HG02610 (cell line): ENCODE measurements at regions not wholly inside any gene's neighbourhood (a gene's known extent, or its start where the extent isn't known, plus 50 kb on each side); places are given as distances from the start of the nearest gene placed in this dataset.
"Not testable (repeated sequence)": the region's sequence is repeated elsewhere in the genome, so short reads cannot be mapped to it uniquely, and the experiment has no call there.

Experiments used
- ATAC-seq: cut with Tn5 transposase; IDR thresholded peaks from one replicate; pipeline ENCODE4 v1.9.1; 2021; ENCODE audit warnings: mild to moderate bottlenecking, moderate library complexity; ENCODE audit not compliant: unreplicated experiment

- no peak for ATAC-seq
Observed at GRCh38 chr12:67484791-67485480, 163.6 kb upstream of the DYRK2 start.

GRCh38 chr12:67486671-67487070 is 161.9 kb upstream of the DYRK2 start:
- no peak for ATAC-seq

- ATAC-seq, result not testable (repeated sequence)
Observed at GRCh38 chr12:67488349-67488748, 160.2 kb upstream of the DYRK2 start.

GRCh38 chr12:67489007-67489406 is 159.5 kb upstream of the DYRK2 start:
- no peak for ATAC-seq

- ATAC-seq, result no peak
Observed at GRCh38 chr12:67496581-67496980, 152.0 kb upstream of the DYRK2 start.

- no peak for ATAC-seq
Observed at GRCh38 chr12:67498991-67499390, 149.6 kb upstream of the DYRK2 start.

- no peak for ATAC-seq
Observed at GRCh38 chr12:67501362-67501761, 147.2 kb upstream of the DYRK2 start.

- ATAC-seq, result no peak
Observed at GRCh38 chr12:67504026-67504425, 144.5 kb upstream of the DYRK2 start.

- ATAC-seq, result no peak
Observed at GRCh38 chr12:67506739-67507138, 141.8 kb upstream of the DYRK2 start.

GRCh38 chr12:67508830-67509229 is 139.7 kb upstream of the DYRK2 start:
- no peak for ATAC-seq

- ATAC-seq, result no peak
Observed at GRCh38 chr12:67509666-67510386, 138.7 kb upstream of the DYRK2 start.

- ATAC-seq, result no peak
Observed at GRCh38 chr12:67512061-67512460, 136.5 kb upstream of the DYRK2 start.

GRCh38 chr12:67514502-67514901 is 134.0 kb upstream of the DYRK2 start:
- no peak for ATAC-seq

GRCh38 chr12:67515679-67516340 is 132.7 kb upstream of the DYRK2 start:
- ATAC-seq, result peak; percentile 49

GRCh38 chr12:67517181-67517887 is 131.2 kb upstream of the DYRK2 start:
- no peak for ATAC-seq

- no peak for ATAC-seq
Observed at GRCh38 chr12:67519484-67520433, 128.8 kb upstream of the DYRK2 start.

- ATAC-seq, result no peak
Observed at GRCh38 chr12:67520606-67521005, 127.9 kb upstream of the DYRK2 start.

- no peak for ATAC-seq
Observed at GRCh38 chr12:67522222-67522621, 126.3 kb upstream of the DYRK2 start.

GRCh38 chr12:67523538-67523937 is 125.0 kb upstream of the DYRK2 start:
- no peak for ATAC-seq
